OCI-LY1 (cell line): ENCODE measurements at regions not wholly inside any gene's neighbourhood (a gene's known extent, or its start where the extent isn't known, plus 50 kb on each side); places are given as distances from the start of the nearest gene placed in this dataset.

ENCODE experiments used
- H2AFZ ChIP-seq: fragments of 200-600 bp; sonication (generic), shearing (Covaris generic); 2 replicates; pipeline ENCODE4 v1.6.0; 2014; ENCODE audit warnings: antibody characterized with exemption, mild to moderate bottlenecking, low read length
- H3F3A ChIP-seq: fragments of 200-600 bp; sonication (generic), shearing (Covaris generic); 2 replicates; pipeline ENCODE4 v1.6.0; 2014; ENCODE audit warnings: mild to moderate bottlenecking, antibody characterized with exemption, low read length, moderate library complexity; ENCODE audit not compliant: insufficient read depth
- H3K27ac ChIP-seq: fragments of 200-600 bp; sonication (generic); 2 replicates; pipeline ENCODE4 v1.5.1; 2014; ENCODE audit warnings: low read length, mixed run types, mild to moderate bottlenecking, low read depth; ENCODE audit not compliant: poor library complexity, severe bottlenecking
- H3K27me3 ChIP-seq: fragments of 200-600 bp; sonication (generic); 2 replicates; pipeline ENCODE4 v1.6.0; 2014; ENCODE audit warnings: antibody characterized with exemption, mild to moderate bottlenecking, low read length, moderate library complexity; ENCODE audit not compliant: insufficient read depth
- H3K36me3 ChIP-seq: fragments of 200-600 bp; sonication (generic); 2 replicates; pipeline ENCODE4 v1.6.1; 2014; ENCODE audit warnings: mild to moderate bottlenecking, antibody characterized with exemption, low read length, moderate library complexity, mixed read lengths; ENCODE audit not compliant: insufficient read depth
- H3K4me1 ChIP-seq: fragments of 200-600 bp; sonication (generic); 2 replicates; pipeline ENCODE4 v1.5.1; 2014; ENCODE audit warnings: mild to moderate bottlenecking, low read length, moderate library complexity; ENCODE audit not compliant: insufficient read depth, severe bottlenecking
- H3K4me2 ChIP-seq: fragments of 200-600 bp; sonication (generic), shearing (Covaris generic); 2 replicates; pipeline ENCODE4 v1.6.1; 2014; ENCODE audit warnings: low read length
- H3K4me3 ChIP-seq: fragments of 200-600 bp; sonication (generic); 2 replicates; pipeline ENCODE4 v1.5.1; 2014; ENCODE audit warnings: low read length, low read depth, mild to moderate bottlenecking, mixed read lengths; ENCODE audit not compliant: poor library complexity, severe bottlenecking
- H3K79me2 ChIP-seq: fragments of 200-600 bp; shearing (Covaris generic); 2 replicates; pipeline ENCODE4 v1.6.1; 2016; ENCODE audit warnings: mixed run types, low read length, mixed read lengths; ENCODE audit not compliant: insufficient read depth
- H3K9ac ChIP-seq: fragments of 200-600 bp; sonication (generic), shearing (Covaris generic); 2 replicates; pipeline ENCODE4 v1.6.1; 2014; ENCODE audit warnings: mild to moderate bottlenecking, low read length, mixed read lengths
- H3K9me2 ChIP-seq: fragments of 200-600 bp; sonication (generic), shearing (Covaris generic); 2 replicates; pipeline ENCODE4 v1.6.1; 2014; ENCODE audit warnings: low read depth, mild to moderate bottlenecking, low read length, mixed read lengths
- H3K9me3 ChIP-seq: fragments of 200-600 bp; shearing (Covaris generic); 2 replicates; pipeline ENCODE4 v1.6.1; 2014; ENCODE audit warnings: low read length, mixed read lengths
- H4K20me1 ChIP-seq: fragments of 200-600 bp; sonication (generic), shearing (Covaris generic); 2 replicates; pipeline ENCODE4 v1.6.0; 2016; ENCODE audit warnings: mild to moderate bottlenecking, low read length; ENCODE audit not compliant: insufficient read depth
- EZH2 ChIP-seq: fragments of 200-600 bp; sonication (generic), shearing (Covaris generic); IDR thresholded peaks from 2 replicates; pipeline ENCODE4 v1.8.0; 2017; ENCODE audit warnings: borderline replicate concordance, mixed run types, mild to moderate bottlenecking, antibody characterized with exemption, low read length, moderate library complexity, mixed read lengths
- TF ChIP-seq, protein P1 (sequence below): fragments of 200-600 bp; sonication (generic), shearing (Covaris generic); IDR thresholded peaks from 2 replicates; pipeline ENCODE4 v1.5.1; 2017; ENCODE audit warnings: mild to moderate bottlenecking, antibody characterized with exemption, low read length, moderate library complexity, mixed read lengths

DNA sequence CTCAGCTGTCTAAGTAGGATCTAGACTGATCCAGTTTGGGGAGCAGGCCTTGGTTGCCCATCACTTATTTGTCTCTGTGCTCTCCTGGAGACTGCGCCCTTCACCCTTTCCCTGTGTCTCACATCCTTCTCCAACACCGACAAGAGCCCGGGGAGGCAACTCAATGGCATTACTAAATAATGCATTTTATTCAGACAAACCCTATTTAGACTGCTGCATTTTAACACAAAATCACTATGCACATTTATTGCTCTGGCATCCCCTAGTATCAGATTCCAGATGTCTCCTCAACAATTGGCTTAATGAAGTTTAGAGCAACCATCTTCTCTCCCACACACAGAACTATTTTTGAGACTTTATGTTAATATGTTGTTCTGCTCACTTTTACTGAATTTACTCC, 436.4 kb upstream of the CHRM3 start:
- Histone ChIP-seq H3K4me2 (no peak overlapping the region), H3K9me2 (no peaks in the 10 kb centered on the region), H2AFZ (no peak overlapping the region), H3K27me3 (no peaks in the 10 kb centered on the region), H3K27ac (no peak overlapping the region), H4K20me1 (no peaks in the 10 kb centered on the region), H3K9ac (no peak overlapping the region), H3F3A (no peaks in the 10 kb centered on the region), H3K4me1 (no peaks in the 10 kb centered on the region), H3K36me3 (no peaks in the 10 kb centered on the region), H3K79me2 (no peaks in the 10 kb centered on the region), H3K9me3 (no peaks in the 10 kb centered on the region), H3K4me3 (no peak overlapping the region)
- TF ChIP-seq EZH2 = no peak
- TF ChIP-seq, protein P1, sequence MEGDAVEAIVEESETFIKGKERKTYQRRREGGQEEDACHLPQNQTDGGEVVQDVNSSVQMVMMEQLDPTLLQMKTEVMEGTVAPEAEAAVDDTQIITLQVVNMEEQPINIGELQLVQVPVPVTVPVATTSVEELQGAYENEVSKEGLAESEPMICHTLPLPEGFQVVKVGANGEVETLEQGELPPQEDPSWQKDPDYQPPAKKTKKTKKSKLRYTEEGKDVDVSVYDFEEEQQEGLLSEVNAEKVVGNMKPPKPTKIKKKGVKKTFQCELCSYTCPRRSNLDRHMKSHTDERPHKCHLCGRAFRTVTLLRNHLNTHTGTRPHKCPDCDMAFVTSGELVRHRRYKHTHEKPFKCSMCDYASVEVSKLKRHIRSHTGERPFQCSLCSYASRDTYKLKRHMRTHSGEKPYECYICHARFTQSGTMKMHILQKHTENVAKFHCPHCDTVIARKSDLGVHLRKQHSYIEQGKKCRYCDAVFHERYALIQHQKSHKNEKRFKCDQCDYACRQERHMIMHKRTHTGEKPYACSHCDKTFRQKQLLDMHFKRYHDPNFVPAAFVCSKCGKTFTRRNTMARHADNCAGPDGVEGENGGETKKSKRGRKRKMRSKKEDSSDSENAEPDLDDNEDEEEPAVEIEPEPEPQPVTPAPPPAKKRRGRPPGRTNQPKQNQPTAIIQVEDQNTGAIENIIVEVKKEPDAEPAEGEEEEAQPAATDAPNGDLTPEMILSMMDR = no peak

DNA sequence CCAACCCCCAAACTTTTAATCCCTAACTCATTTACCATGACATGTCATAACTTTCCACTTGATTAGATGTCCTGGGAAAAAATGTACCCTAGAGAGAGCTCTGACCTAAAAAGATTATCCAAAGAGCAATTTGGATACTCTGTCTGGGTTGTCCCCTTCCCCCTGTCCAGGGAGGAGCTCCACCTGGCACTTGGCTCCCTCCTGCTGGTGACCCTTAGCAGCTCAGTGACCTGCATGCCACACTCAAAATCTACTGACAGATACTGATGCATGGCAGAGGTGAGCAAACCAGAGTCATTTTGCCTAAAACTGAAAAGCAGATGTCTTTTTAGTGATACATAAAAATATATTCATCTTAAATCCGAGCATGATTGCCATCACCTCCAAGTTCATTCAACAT, 442.3 kb upstream of the CHRM3 start:
- TF ChIP-seq EZH2 = no peak
- TF ChIP-seq, protein P1 = no peak
- Histone ChIP-seq H3F3A (no peaks in the 10 kb centered on the region), H3K9me2 (no peaks in the 10 kb centered on the region), H3K4me1 (no peaks in the 10 kb centered on the region), H3K4me2 (no peak overlapping the region), H3K9ac (no peak overlapping the region), H3K4me3 (no peak overlapping the region), H2AFZ (no peak overlapping the region), H3K36me3 (no peaks in the 10 kb centered on the region), H3K27me3 (no peaks in the 10 kb centered on the region), H3K79me2 (no peaks in the 10 kb centered on the region), H3K9me3 (no peaks in the 10 kb centered on the region), H3K27ac (no peak overlapping the region), H4K20me1 (no peaks in the 10 kb centered on the region)

DNA sequence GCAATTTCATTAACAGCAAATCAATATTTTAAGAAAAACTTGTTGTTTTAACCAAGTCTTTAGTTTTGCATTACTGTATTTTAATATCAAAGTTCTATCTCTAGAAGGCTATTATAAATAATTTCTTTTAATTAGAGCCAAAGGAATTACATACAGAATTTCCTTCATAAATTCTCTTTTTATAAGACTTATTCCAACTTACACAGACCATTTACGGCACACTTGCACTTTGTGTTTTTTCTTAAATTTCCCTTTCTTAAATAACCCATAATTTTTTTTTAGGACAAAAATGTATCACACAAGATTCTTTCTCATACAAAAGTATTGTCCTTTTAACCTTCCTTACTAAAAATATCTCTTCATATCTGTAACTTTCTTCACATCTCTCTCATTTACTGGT, 458.5 kb upstream of the CHRM3 start:
- Histone ChIP-seq H3F3A (no peaks in the 10 kb centered on the region), H3K79me2 (no peaks in the 10 kb centered on the region), H3K9ac (no peak overlapping the region)

More for the DNA sequence above, 458.5 kb upstream of the CHRM3 start:
- Histone ChIP-seq H4K20me1 (no peaks in the 10 kb centered on the region), H3K27ac (no peak overlapping the region), H2AFZ (no peak overlapping the region), H3K36me3 (no peaks in the 10 kb centered on the region), H3K9me2 (no peaks in the 10 kb centered on the region), H3K27me3 (no peaks in the 10 kb centered on the region), H3K4me2 (no peak overlapping the region), H3K4me1 (no peaks in the 10 kb centered on the region), H3K9me3 (no peaks in the 10 kb centered on the region), H3K4me3 (no peak overlapping the region)
- no peak for TF ChIP-seq EZH2
- TF ChIP-seq, protein P1 = no peak
